ENCODE measurements at regions not wholly inside any gene's neighbourhood (a gene's known extent, or its start where the extent isn't known, plus 50 kb on each side); places are given as distances from the start of the nearest gene placed in this dataset.

- TF ChIP-seq POLR2A (IDR thresholded peaks at IDR 0.05; ENCODE audit: low read length) (no peak), GATA1 (IDR thresholded peaks at IDR 0.05; ENCODE audit: low read depth, low read length) (no peak)
These were observed 105.0 kb upstream of the ANKRD50 start for GRCh38 chr4:124817531-124817930.

Data from erythroblast (primary cell).